ENCODE measurements at regions not wholly inside any gene's neighbourhood (a gene's known extent, or its start where the extent isn't known, plus 50 kb on each side); places are given as distances from the start of the nearest gene placed in this dataset.
A peak's percentile ranks its signal among the peaks of the same experiment; 100 is the strongest.

DNA sequence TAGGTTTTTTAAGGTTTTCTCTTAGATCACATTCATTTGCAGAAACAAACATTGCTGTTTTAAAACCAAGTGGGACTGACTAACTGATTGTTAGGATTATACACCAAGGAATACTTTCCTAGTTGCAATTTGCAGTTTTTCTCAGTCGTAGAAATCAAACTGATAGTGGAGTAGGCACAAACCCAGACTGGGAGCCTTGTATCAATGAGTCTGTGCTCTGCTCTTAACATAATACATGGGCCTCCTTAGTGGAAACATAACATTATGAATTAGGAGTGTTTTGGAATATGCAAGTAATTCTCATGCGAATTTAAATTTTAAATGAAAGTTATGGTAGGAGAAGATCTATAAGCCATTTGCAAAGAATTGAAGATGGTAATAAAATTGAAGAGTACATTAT, 223.5 kb downstream of the CLCN4 start:
- 50% methylated on average over 2 of the region's 2 CpGs for WGBS

DNA sequence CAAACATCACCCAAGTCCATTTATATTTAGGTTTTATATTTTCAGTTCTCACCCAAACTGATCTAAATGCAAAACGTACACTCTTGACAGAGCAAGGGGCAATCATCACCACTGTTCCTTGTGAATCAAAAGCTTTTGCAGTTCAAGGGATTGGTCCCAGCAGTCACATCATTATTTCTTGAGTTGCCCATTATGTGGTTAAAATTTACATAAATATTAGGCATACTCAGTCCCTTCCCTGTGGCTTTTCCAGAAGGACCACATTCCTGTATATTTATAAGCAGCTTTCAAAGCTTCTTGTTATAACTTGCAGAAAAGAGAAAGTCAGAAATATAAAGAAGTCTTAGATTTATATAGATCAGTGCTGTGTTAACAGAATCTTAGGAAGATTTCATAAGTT, 224.4 kb downstream of the CLCN4 start:
- Histone ChIP-seq H3K27me3 (replicated peaks; ENCODE audit: insufficient read depth) (no peaks in the 10 kb centered on the region), H3K36me3 (no peaks in the 10 kb centered on the region), H3K4me3 (no peak overlapping the region), H3K9me3 (no peaks in the 10 kb centered on the region), H3K27ac (no peak overlapping the region), H3K4me1 (replicated peaks) (no peaks in the 10 kb centered on the region)
- intact Hi-C loops (cut with DNase I), result no loop called here
- DNase-seq (ENCODE audit: low spot score), result no peak
- TF ChIP-seq POLR2AphosphoS5 (IDR thresholded peaks at IDR 0.05), result peak; percentile 8
- TF ChIP-seq, protein P1, sequence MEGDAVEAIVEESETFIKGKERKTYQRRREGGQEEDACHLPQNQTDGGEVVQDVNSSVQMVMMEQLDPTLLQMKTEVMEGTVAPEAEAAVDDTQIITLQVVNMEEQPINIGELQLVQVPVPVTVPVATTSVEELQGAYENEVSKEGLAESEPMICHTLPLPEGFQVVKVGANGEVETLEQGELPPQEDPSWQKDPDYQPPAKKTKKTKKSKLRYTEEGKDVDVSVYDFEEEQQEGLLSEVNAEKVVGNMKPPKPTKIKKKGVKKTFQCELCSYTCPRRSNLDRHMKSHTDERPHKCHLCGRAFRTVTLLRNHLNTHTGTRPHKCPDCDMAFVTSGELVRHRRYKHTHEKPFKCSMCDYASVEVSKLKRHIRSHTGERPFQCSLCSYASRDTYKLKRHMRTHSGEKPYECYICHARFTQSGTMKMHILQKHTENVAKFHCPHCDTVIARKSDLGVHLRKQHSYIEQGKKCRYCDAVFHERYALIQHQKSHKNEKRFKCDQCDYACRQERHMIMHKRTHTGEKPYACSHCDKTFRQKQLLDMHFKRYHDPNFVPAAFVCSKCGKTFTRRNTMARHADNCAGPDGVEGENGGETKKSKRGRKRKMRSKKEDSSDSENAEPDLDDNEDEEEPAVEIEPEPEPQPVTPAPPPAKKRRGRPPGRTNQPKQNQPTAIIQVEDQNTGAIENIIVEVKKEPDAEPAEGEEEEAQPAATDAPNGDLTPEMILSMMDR (IDR thresholded peaks at IDR 0.05), result no peak
- no peak for TF ChIP-seq POLR2A (IDR thresholded peaks at IDR 0.05)
- 35% methylated on average over 1 of the region's 1 CpG for WGBS

More for the DNA sequence above, 223.5 kb downstream of the CLCN4 start:
- intact Hi-C loops (cut with DNase I), result no loop called here
- DNase-seq (ENCODE audit: low spot score), result no peak
- Histone ChIP-seq H3K27me3 (replicated peaks; ENCODE audit: insufficient read depth) (no peaks in the 10 kb centered on the region), H3K4me3 (no peak overlapping the region), H3K4me1 (replicated peaks) (no peaks in the 10 kb centered on the region), H3K9me3 (no peaks in the 10 kb centered on the region), H3K27ac (no peak overlapping the region), H3K36me3 (no peaks in the 10 kb centered on the region)
- TF ChIP-seq POLR2AphosphoS5 (IDR thresholded peaks at IDR 0.05) (no peak), POLR2A (IDR thresholded peaks at IDR 0.05) (no peak)
- TF ChIP-seq, protein P1 (IDR thresholded peaks at IDR 0.05), result no peak

DNA sequence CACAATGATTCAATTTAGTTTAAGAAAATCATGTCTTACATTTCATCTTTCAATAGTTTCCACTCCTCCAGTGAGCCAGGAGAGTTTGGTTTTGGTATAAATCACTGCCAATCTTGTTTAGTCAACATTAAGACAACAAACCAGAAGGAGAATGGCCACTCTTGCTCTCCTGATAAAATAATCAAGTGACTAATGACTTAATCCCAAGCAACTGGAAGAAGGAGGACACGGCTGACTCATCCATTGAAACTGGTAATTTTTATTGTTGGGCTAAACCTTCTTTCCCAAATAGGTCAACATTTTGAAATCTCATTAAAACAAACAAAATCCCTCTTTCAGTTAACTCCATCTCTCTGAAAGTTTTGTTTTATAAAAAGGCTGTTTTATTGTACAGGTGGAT, 230.2 kb downstream of the CLCN4 start:
- DNase-seq (ENCODE audit: low spot score), result no peak
- no peak overlapping the region for H3K27ac ChIP-seq
- TF ChIP-seq POLR2AphosphoS5 (IDR thresholded peaks at IDR 0.05), result no peak
- TF ChIP-seq, protein P1 (IDR thresholded peaks at IDR 0.05), result no peak
- no peak for TF ChIP-seq POLR2A (IDR thresholded peaks at IDR 0.05)
- intact Hi-C loops (cut with DNase I), result no loop called here
- H3K4me1 ChIP-seq (replicated peaks), result no peaks in the 10 kb centered on the region
- no peaks in the 10 kb centered on the region for H3K36me3 ChIP-seq
- WGBS, result 0% methylated on average over 1 of the region's 1 CpG
- no peak overlapping the region for H3K4me3 ChIP-seq
- no peaks in the 10 kb centered on the region for H3K27me3 ChIP-seq (replicated peaks; ENCODE audit: insufficient read depth)
- no peaks in the 10 kb centered on the region for H3K9me3 ChIP-seq

DNA sequence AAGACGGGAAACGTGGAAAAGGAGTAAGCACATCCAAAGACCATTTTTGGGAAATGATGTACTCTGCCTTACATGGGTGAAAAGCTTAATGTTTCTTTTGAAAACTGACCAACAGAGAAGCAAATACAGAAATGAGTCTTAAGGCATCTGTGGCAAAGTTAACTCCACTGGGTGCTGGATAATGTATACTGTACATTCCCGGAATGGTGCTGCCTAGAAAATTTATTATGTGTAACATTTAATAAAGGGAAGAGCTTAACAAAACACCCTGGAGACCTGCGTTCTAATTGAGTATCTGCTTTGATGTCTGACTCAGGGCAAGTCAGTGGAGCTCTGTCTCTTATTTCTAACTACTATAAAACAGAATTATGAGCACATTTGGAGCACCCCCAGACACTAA, 230.2 kb downstream of the MID1 start:
- TF ChIP-seq POLR2AphosphoS5 (IDR thresholded peaks at IDR 0.05), result no peak
- no peak for TF ChIP-seq POLR2A (IDR thresholded peaks at IDR 0.05)
- TF ChIP-seq, protein P1 (IDR thresholded peaks at IDR 0.05), result no peak
- no peaks in the 10 kb centered on the region for H3K27me3 ChIP-seq (replicated peaks; ENCODE audit: insufficient read depth)
- H3K36me3 ChIP-seq, result no peaks in the 10 kb centered on the region
- DNase-seq (ENCODE audit: low spot score), result no peak
- intact Hi-C loops (cut with DNase I), result no loop called here
- H3K4me3 ChIP-seq, result no peak overlapping the region
- 38% methylated on average over 4 of the region's 4 CpGs for WGBS
- H3K9me3 ChIP-seq, result no peaks in the 10 kb centered on the region
- no peaks in the 10 kb centered on the region for H3K4me1 ChIP-seq (replicated peaks)
- H3K27ac ChIP-seq, result no peak overlapping the region

DNA sequence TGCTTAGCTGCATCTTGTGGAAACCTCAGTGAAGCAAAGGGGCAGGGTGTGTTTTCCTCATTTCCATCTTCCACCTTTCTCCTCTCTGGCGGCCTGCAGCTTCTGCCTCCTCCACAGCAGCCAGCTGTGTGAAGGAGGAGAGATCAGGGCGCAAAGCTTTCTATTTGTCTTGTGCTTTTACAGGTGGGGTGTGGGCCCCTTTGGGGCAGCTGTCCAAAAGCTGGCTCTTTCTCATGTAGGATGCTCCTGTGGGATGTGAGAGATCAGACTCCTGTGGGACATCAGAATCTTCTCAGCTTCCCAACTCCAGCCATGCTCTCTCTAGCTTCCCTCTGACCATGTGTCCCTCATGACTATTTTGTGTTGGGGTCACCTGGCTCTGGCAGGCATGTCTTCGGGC, 227.1 kb downstream of the MID1 start:
- 72% methylated on average over 3 of the region's 3 CpGs for WGBS
- Histone ChIP-seq H3K36me3 (no peaks in the 10 kb centered on the region), H3K27me3 (replicated peaks; ENCODE audit: insufficient read depth) (no peaks in the 10 kb centered on the region), H3K4me1 (replicated peaks) (no peaks in the 10 kb centered on the region), H3K9me3 (no peaks in the 10 kb centered on the region), H3K4me3 (no peak overlapping the region), H3K27ac (no peak overlapping the region)
- no peak for TF ChIP-seq POLR2A (IDR thresholded peaks at IDR 0.05)
- no peak for TF ChIP-seq POLR2AphosphoS5 (IDR thresholded peaks at IDR 0.05)
- TF ChIP-seq, protein P1 (IDR thresholded peaks at IDR 0.05), result no peak
- DNase-seq (ENCODE audit: low spot score), result no peak
- intact Hi-C loops (cut with DNase I), result no loop called here

Measured in prostate gland (tissue), 2 donors.